ENCODE measurements at regions not wholly inside any gene's neighbourhood (a gene's known extent, or its start where the extent isn't known, plus 50 kb on each side); places are given as distances from the start of the nearest gene placed in this dataset.

DNA sequence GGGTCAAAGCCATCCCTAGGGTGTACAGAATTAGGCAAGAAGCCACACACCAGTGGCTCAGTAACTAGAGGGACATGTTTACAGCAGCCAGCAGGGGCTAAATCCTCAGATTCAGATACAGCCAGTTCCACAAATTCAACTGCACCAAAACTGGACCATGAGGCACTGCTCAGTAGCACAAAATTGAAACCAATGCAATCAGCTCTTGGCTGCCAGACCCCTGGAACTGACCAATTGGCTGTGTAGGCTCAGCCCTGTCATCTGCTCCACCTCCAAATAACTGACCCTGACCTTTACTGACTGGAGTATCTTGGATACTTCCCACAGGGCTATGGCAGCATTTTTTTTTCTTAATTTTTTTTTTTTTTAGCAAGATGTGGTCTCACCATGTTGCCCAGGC lies 226.5 kb downstream of the FOXO1 start:
- no peak for TF ChIP-seq POLR2A (IDR thresholded peaks at IDR 0.05)
- TF ChIP-seq, protein P1, sequence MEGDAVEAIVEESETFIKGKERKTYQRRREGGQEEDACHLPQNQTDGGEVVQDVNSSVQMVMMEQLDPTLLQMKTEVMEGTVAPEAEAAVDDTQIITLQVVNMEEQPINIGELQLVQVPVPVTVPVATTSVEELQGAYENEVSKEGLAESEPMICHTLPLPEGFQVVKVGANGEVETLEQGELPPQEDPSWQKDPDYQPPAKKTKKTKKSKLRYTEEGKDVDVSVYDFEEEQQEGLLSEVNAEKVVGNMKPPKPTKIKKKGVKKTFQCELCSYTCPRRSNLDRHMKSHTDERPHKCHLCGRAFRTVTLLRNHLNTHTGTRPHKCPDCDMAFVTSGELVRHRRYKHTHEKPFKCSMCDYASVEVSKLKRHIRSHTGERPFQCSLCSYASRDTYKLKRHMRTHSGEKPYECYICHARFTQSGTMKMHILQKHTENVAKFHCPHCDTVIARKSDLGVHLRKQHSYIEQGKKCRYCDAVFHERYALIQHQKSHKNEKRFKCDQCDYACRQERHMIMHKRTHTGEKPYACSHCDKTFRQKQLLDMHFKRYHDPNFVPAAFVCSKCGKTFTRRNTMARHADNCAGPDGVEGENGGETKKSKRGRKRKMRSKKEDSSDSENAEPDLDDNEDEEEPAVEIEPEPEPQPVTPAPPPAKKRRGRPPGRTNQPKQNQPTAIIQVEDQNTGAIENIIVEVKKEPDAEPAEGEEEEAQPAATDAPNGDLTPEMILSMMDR (IDR thresholded peaks at IDR 0.05), result peak in 1 of 4 donors; percentile 14
- Histone ChIP-seq H3K4me3 (no peak overlapping the region), H3K36me3 (no peaks in the 10 kb centered on the region), H3K4me1 (peaks cover 0 to 50% (median 17%) of the 10 kb centered on the region in 4 donors), H3K27me3 (no peaks in the 10 kb centered on the region), H3K9me3 (no peaks in the 10 kb centered on the region), H3K27ac (peak overlapping the region; percentile 66 to 91 (median 79))
- peak; percentile 53 to 73 (median 69) for ATAC-seq
- intact Hi-C loops (cut with DNase I), result no loop called here
- DNase-seq, result peak in 2 of 3 donors; percentile 73 to 77

DNA sequence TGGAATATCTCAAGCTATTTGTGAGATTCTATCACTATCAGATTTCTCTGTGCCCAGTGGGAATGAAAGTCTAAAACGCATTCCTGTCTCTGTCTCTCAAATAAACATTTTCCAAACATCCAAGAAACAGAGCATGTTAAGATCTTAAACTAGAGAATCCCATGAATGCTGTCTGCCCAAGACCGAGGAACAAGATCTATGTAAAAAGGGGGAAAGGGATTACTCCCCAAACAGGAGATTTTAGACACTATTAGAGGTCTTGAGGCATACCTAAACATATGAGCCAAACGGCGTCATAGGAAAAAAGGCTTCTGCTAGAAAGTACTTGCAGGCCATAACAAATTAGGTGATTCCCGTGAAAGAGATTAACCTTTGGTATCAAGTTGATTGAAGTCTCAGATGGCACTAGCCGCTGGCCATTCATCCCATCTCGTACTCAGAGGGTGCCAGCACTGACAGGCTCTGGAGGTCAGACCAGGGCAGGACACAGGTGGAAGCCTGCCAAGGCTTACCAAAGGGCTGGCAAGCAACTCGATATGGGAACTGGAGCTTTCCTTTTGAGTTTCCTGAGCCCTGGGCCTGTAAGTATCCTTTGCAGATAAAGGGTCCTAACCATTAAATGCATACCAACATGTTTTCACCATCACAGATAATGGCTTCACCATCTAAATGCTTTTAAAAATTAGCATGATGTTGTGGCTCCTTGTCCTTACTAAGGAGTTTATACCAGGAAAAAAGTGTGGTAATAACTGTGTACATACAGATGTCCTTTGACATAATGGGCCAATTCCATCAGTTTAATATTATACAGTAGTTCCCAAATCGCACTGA lies 225.2 kb downstream of the FOXO1 start:
- no peak overlapping the region for H3K4me3 ChIP-seq
- peak overlapping the region; percentile 66 to 91 (median 79) for H3K27ac ChIP-seq
- TF ChIP-seq, protein P1 (IDR thresholded peaks at IDR 0.05), result no peak
- TF ChIP-seq POLR2A (IDR thresholded peaks at IDR 0.05), result no peak
- ATAC-seq (peak; percentile 75 to 90 (median 84)), DNase-seq (peak; percentile 89 to 96 (median 93))
- peaks cover 0 to 50% (median 17%) of the 10 kb centered on the region in 4 donors for H3K4me1 ChIP-seq
- H3K9me3 ChIP-seq, result no peaks in the 10 kb centered on the region
- H3K36me3 ChIP-seq, result no peaks in the 10 kb centered on the region
- no peaks in the 10 kb centered on the region for H3K27me3 ChIP-seq
- intact Hi-C loops (cut with DNase I), result no loop called here
- 13% methylated on average over 9 of the region's 9 CpGs for WGBS (ENCODE audit: insufficient coverage, low coverage, low lambda C conversion rate, missing lambda C conversion rate)

DNA sequence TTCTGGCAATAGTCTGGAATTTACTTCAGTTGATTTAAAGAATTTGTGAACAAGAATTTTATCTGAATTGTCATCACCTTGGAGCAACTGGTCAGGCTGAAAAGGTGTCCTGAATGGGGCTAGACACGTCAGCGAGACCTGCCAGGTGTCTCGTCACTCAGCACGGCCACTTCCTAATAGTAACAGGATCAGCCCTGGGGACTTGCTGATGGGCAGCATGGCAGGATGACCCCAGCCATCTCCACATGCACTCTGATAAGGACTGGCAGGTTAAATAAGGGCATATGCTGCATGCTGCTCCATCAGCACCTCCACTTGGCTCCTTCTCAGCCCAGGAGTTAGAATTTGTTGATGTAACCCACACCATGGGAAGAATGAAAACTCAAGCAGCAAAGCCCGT lies 224.2 kb downstream of the FOXO1 start:
- H3K4me3 ChIP-seq, result no peak overlapping the region
- DNase-seq (no peak), ATAC-seq (no peak)
- H3K4me1 ChIP-seq, result peaks cover 0 to 50% (median 17%) of the 10 kb centered on the region in 4 donors
- H3K27me3 ChIP-seq, result no peaks in the 10 kb centered on the region
- no peaks in the 10 kb centered on the region for H3K36me3 ChIP-seq
- TF ChIP-seq, protein P1 (IDR thresholded peaks at IDR 0.05), result no peak
- TF ChIP-seq POLR2A (IDR thresholded peaks at IDR 0.05), result no peak
- intact Hi-C loops (cut with DNase I), result no loop called here
- peak overlapping the region in 2 of 3 donors; percentile 79 to 91 for H3K27ac ChIP-seq
- no peaks in the 10 kb centered on the region for H3K9me3 ChIP-seq
- WGBS (ENCODE audit: insufficient coverage, low coverage, low lambda C conversion rate, missing lambda C conversion rate), result 65% methylated on average over 4 of the region's 5 CpGs

DNA sequence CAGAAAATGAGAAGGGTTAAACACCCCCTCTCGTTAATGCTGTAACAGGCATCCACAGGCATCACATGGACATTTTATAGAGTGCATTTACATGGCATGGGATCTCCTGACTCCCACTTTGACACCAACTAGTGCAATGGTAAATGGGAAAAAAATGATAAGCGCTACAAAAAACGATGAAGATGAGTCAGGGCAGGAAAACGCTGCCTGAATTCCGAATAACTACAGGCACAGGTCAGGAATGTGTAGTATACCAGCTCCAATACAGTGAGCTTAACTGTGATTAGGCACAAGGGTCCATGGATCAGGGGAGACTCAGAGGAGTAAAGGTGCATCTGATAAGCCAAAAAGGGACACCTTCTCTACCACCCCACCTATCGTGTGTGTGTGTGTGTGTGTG lies 223.6 kb downstream of the FOXO1 start:
- DNase-seq (no peak), ATAC-seq (no peak)
- Histone ChIP-seq H3K4me3 (no peak overlapping the region), H3K9me3 (no peaks in the 10 kb centered on the region), H3K27me3 (no peaks in the 10 kb centered on the region), H3K36me3 (no peaks in the 10 kb centered on the region), H3K27ac (peak overlapping the region in 1 of 3 donors; percentile 79), H3K4me1 (peaks cover 0 to 48% (median 17%) of the 10 kb centered on the region in 4 donors)
- intact Hi-C loops (cut with DNase I), result no loop called here
- TF ChIP-seq, protein P1 (IDR thresholded peaks at IDR 0.05), result no peak
- no peak for TF ChIP-seq POLR2A (IDR thresholded peaks at IDR 0.05)
- WGBS (ENCODE audit: insufficient coverage, low coverage, low lambda C conversion rate, missing lambda C conversion rate), result 71% methylated on average over 5 of the region's 6 CpGs

Measured in right lobe of liver (tissue), 6 donors.